ENCODE measurements at regions not wholly inside any gene's neighbourhood (a gene's known extent, or its start where the extent isn't known, plus 50 kb on each side); places are given as distances from the start of the nearest gene placed in this dataset.
"Not testable (repeated sequence)": the region's sequence is repeated elsewhere in the genome, so short reads cannot be mapped to it uniquely, and the experiment has no call there.

- TF ChIP-seq POLR2A (IDR thresholded peaks at IDR 0.05; ENCODE audit: low read depth); CTCF (IDR thresholded peaks at IDR 0.05); EP300 (IDR thresholded peaks at IDR 0.05): not testable (repeated sequence)
Observed at GRCh38 chr1:38479662-38480061, 379.9 kb downstream of the RRAGC start.
